ENCODE measurements at regions not wholly inside any gene's neighbourhood (a gene's known extent, or its start where the extent isn't known, plus 50 kb on each side); places are given as distances from the start of the nearest gene placed in this dataset.

- Histone ChIP-seq H3K27ac (ENCODE audit: low read length) (no peak overlapping the region), H4K20me1 (ENCODE audit: insufficient read depth, low read length) (no peaks in the 10 kb centered on the region), H3K4me1 (ENCODE audit: insufficient read depth, low read length) (no peaks in the 10 kb centered on the region), H3K4me3 (ENCODE audit: low read depth in 1 of 2, low read length in 2 of 2) (no peak overlapping the region), H3K4me2 (ENCODE audit: insufficient read depth, low read length) (no peak overlapping the region), H3K27me3 (ENCODE audit: insufficient read depth, low read length, poor library complexity) (peaks cover 14% of the 10 kb centered on the region), H3K9me3 (ENCODE audit: insufficient read depth, low read length, severe bottlenecking) (no peaks in the 10 kb centered on the region), H2AFZ (ENCODE audit: low read depth, low read length) (no peak overlapping the region), H3K9ac (ENCODE audit: low read depth, low read length) (no peak overlapping the region), H3K36me3 (ENCODE audit: insufficient read depth, low read length) (no peaks in the 10 kb centered on the region), H3K79me2 (ENCODE audit: insufficient read depth, low read length) (no peaks in the 10 kb centered on the region)
- ATAC-seq (ENCODE audit: insufficient read depth, low read depth) (no peak), DNase-seq (no peak)
- TF ChIP-seq CTCF (IDR thresholded peaks at IDR 0.05; ENCODE audit: borderline replicate concordance, extremely low read depth, low read length, poor library complexity, severe bottlenecking): no peak
Measured at GRCh38 chr2:234682492-234683228, 185.8 kb upstream of the ARL4C start.

GRCh38 chr2:234680688-234681619 is 184.1 kb upstream of the ARL4C start:
- H3K9ac ChIP-seq (ENCODE audit: low read depth, low read length): no peak overlapping the region
- H2AFZ ChIP-seq (ENCODE audit: low read depth, low read length): no peak overlapping the region
- peaks cover 7% of the 10 kb centered on the region for H3K27me3 ChIP-seq (ENCODE audit: insufficient read depth, low read length, poor library complexity)
- no peaks in the 10 kb centered on the region for H3K79me2 ChIP-seq (ENCODE audit: insufficient read depth, low read length)
- no peaks in the 10 kb centered on the region for H3K4me1 ChIP-seq (ENCODE audit: insufficient read depth, low read length)
- H3K27ac ChIP-seq (ENCODE audit: low read length): no peak overlapping the region
- DNase-seq: no peak
- no peaks in the 10 kb centered on the region for H3K36me3 ChIP-seq (ENCODE audit: insufficient read depth, low read length)
- TF ChIP-seq CTCF (IDR thresholded peaks at IDR 0.05; ENCODE audit: borderline replicate concordance, extremely low read depth, low read length, poor library complexity, severe bottlenecking): no peak
- TF ChIP-seq EZH2 (IDR thresholded peaks at IDR 0.05; ENCODE audit: borderline replicate concordance, low read depth, low read length, severe bottlenecking): no peak
- H3K4me3 ChIP-seq (ENCODE audit: low read depth in 1 of 2, low read length in 2 of 2): no peak overlapping the region
- H3K9me3 ChIP-seq (ENCODE audit: insufficient read depth, low read length, severe bottlenecking): no peaks in the 10 kb centered on the region
- no peak overlapping the region for H3K4me2 ChIP-seq (ENCODE audit: insufficient read depth, low read length)
- ATAC-seq (ENCODE audit: insufficient read depth, low read depth): no peak
- no peaks in the 10 kb centered on the region for H4K20me1 ChIP-seq (ENCODE audit: insufficient read depth, low read length)

DNA sequence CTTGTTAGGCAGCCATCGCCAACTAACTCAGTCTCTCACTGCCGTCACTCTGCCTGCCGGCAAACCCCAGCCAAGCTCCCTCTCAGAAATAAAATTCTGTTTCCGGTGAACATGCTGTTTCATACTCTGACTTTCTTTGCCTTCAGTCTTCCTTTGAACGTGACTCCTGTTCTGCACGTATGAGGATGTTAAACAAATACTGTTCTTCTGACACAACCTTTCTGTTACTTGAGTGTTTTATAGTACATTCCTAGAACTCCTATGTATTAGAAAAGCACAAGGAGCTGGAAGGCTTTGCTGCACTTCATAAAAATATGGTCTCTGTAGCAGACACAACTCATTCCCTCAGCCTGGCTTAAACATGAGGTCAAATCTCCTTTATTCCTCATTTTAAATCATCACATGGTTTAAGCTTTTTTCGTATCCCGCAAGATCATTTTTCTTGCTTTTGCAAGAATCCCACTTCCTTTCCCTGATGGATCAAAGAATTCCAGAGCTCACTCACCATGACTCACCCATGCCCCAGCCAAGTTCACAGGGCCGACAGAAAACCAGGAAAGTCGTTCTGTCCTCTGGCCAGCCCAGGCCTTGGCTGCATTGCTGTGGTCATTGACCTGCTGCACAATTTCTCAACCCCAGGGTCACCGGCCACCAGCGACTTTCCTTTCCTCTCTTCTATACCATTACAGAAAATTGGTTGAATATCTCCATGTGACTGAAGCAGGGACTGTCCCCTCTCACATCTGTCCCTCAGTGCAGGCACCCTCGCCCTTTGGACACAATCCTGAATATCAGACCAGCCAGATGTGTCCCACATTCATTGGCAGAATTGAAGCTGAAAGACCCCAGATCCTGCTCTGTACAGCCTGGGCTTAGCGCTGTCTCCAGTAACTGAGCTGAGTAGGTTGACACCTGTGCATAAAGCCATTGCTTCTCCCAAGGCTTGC is 183.1 kb upstream of the ARL4C start:
- H3K36me3 ChIP-seq (ENCODE audit: insufficient read depth, low read length): no peaks in the 10 kb centered on the region
- no peak overlapping the region for H3K4me3 ChIP-seq (ENCODE audit: low read depth in 1 of 2, low read length in 2 of 2)
- no peaks in the 10 kb centered on the region for H3K9me3 ChIP-seq (ENCODE audit: insufficient read depth, low read length, severe bottlenecking)
- DNase-seq (no peak), ATAC-seq (ENCODE audit: insufficient read depth, low read depth) (no peak)
- no peak overlapping the region for H2AFZ ChIP-seq (ENCODE audit: low read depth, low read length)
- no peak overlapping the region for H3K4me2 ChIP-seq (ENCODE audit: insufficient read depth, low read length)
- peaks cover 7% of the 10 kb centered on the region for H3K27me3 ChIP-seq (ENCODE audit: insufficient read depth, low read length, poor library complexity)
- H4K20me1 ChIP-seq (ENCODE audit: insufficient read depth, low read length): no peaks in the 10 kb centered on the region
- H3K9ac ChIP-seq (ENCODE audit: low read depth, low read length): no peak overlapping the region
- H3K27ac ChIP-seq (ENCODE audit: low read length): no peak overlapping the region
- TF ChIP-seq EZH2 (IDR thresholded peaks at IDR 0.05; ENCODE audit: borderline replicate concordance, low read depth, low read length, severe bottlenecking) (no peak), CTCF (IDR thresholded peaks at IDR 0.05; ENCODE audit: borderline replicate concordance, extremely low read depth, low read length, poor library complexity, severe bottlenecking) (no peak)
- H3K79me2 ChIP-seq (ENCODE audit: insufficient read depth, low read length): no peaks in the 10 kb centered on the region
- H3K4me1 ChIP-seq (ENCODE audit: insufficient read depth, low read length): no peaks in the 10 kb centered on the region

Data from DND-41 (cell line).